ENCODE measurements at regions not wholly inside any gene's neighbourhood (a gene's known extent, or its start where the extent isn't known, plus 50 kb on each side); places are given as distances from the start of the nearest gene placed in this dataset.
"Not testable (repeated sequence)": the region's sequence is repeated elsewhere in the genome, so short reads cannot be mapped to it uniquely, and the experiment has no call there.

DNA sequence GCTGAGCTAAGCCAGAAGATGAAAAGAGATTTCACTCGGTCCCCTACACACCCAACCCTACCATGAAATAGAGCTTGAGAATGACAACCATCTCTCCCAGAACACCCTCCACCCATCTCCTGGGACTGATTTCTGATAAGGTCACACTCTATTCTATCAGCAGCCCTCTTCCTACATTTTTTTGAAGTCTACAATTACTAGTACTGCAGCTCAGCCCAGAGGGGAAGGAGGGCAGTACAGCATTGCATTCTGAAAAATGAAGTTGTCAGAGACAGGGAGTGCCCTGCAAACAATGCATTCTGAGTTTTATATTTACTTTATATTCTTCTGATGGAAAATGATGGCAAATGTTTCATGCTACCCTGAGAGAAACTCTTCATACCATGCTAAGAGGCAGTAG lies 318.5 kb downstream of the BCAT1 start:
- Histone ChIP-seq H3K36me3 (ENCODE audit: control insufficient read depth in 2 of 2, extremely low read depth in 1 of 2, insufficient read depth in 2 of 2, low read length in 2 of 2) (no peaks in the 10 kb centered on the region), H3K4me1 (ENCODE audit: control insufficient read depth, extremely low read depth, insufficient read depth, low read length) (no peaks in the 10 kb centered on the region), H3K79me2 (ENCODE audit: control insufficient read depth, insufficient read depth, low read length) (no peaks in the 10 kb centered on the region), H3K4me3 (ENCODE audit: control insufficient read depth in 2 of 3, extremely low read depth in 1 of 3, insufficient read depth in 2 of 3, low read depth in 1 of 3, low read length in 3 of 3) (no peak overlapping the region), H3K27ac (ENCODE audit: control insufficient read depth, insufficient read depth, low read length) (no peak overlapping the region), H2AFZ (ENCODE audit: control insufficient read depth, low read length) (no peak overlapping the region), H3K9ac (ENCODE audit: control insufficient read depth, extremely low read depth, insufficient read depth, low read length) (no peak overlapping the region), H3K9me1 (ENCODE audit: control insufficient read depth, extremely low read depth, insufficient read depth, low read length) (no peaks in the 10 kb centered on the region), H3K9me3 (ENCODE audit: control insufficient read depth, low read depth, low read length) (no peaks in the 10 kb centered on the region), H3K27me3 (ENCODE audit: control insufficient read depth, extremely low read depth, insufficient read depth, low read length) (no peaks in the 10 kb centered on the region), H4K20me1 (ENCODE audit: control insufficient read depth, extremely low read depth, insufficient read depth, low read length) (no peaks in the 10 kb centered on the region), H3K4me2 (ENCODE audit: control insufficient read depth, extremely low read depth, insufficient read depth, low read depth, low read length) (no peak overlapping the region)
- TF ChIP-seq EZH2 (IDR thresholded peaks at IDR 0.05; ENCODE audit: low read length), result no peak
- TF ChIP-seq, protein P1, sequence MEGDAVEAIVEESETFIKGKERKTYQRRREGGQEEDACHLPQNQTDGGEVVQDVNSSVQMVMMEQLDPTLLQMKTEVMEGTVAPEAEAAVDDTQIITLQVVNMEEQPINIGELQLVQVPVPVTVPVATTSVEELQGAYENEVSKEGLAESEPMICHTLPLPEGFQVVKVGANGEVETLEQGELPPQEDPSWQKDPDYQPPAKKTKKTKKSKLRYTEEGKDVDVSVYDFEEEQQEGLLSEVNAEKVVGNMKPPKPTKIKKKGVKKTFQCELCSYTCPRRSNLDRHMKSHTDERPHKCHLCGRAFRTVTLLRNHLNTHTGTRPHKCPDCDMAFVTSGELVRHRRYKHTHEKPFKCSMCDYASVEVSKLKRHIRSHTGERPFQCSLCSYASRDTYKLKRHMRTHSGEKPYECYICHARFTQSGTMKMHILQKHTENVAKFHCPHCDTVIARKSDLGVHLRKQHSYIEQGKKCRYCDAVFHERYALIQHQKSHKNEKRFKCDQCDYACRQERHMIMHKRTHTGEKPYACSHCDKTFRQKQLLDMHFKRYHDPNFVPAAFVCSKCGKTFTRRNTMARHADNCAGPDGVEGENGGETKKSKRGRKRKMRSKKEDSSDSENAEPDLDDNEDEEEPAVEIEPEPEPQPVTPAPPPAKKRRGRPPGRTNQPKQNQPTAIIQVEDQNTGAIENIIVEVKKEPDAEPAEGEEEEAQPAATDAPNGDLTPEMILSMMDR (optimal IDR thresholded peaks at IDR 0.05 in 1 of 3, IDR thresholded peaks at IDR 0.05 in 1 of 3, conservative IDR thresholded peaks at IDR 0.05 in 1 of 3; ENCODE audit: extremely low read depth in 1 of 3, insufficient read depth in 2 of 3, low read length in 3 of 3), result peak; percentile 6 to 32 (median 15)
- no peak for DNase-seq (ENCODE audit: low read depth, low spot score)
- FAIRE-seq, result no peak
- dilution Hi-C loops (cut with MboI; ENCODE audit: extremely low pct_ligation_motif_present, low sequenced_read_pairs), result no loop called here

GRCh38 chr12:24625103-24625502 lies 323.8 kb downstream of the BCAT1 start:
- no peak for TF ChIP-seq EZH2 (IDR thresholded peaks at IDR 0.05; ENCODE audit: low read length)
- TF ChIP-seq, protein P1 (optimal IDR thresholded peaks at IDR 0.05 in 1 of 3, IDR thresholded peaks at IDR 0.05 in 1 of 3, conservative IDR thresholded peaks at IDR 0.05 in 1 of 3; ENCODE audit: extremely low read depth in 1 of 3, insufficient read depth in 2 of 3, low read length in 3 of 3), result no peak
- Histone ChIP-seq H3K27me3 (ENCODE audit: control insufficient read depth, extremely low read depth, insufficient read depth, low read length) (no peaks in the 10 kb centered on the region), H2AFZ (ENCODE audit: control insufficient read depth, low read length) (no peak overlapping the region), H3K79me2 (ENCODE audit: control insufficient read depth, insufficient read depth, low read length) (no peaks in the 10 kb centered on the region), H3K4me2 (ENCODE audit: control insufficient read depth, extremely low read depth, insufficient read depth, low read depth, low read length) (no peak overlapping the region), H3K27ac (ENCODE audit: control insufficient read depth, insufficient read depth, low read length) (no peak overlapping the region), H3K36me3 (ENCODE audit: control insufficient read depth in 2 of 2, extremely low read depth in 1 of 2, insufficient read depth in 2 of 2, low read length in 2 of 2) (no peaks in the 10 kb centered on the region), H3K9me3 (ENCODE audit: control insufficient read depth, low read depth, low read length) (no peaks in the 10 kb centered on the region), H3K4me1 (ENCODE audit: control insufficient read depth, extremely low read depth, insufficient read depth, low read length) (no peaks in the 10 kb centered on the region), H3K4me3 (ENCODE audit: control insufficient read depth in 2 of 3, extremely low read depth in 1 of 3, insufficient read depth in 2 of 3, low read depth in 1 of 3, low read length in 3 of 3) (no peak overlapping the region), H3K9ac (ENCODE audit: control insufficient read depth, extremely low read depth, insufficient read depth, low read length) (no peak overlapping the region), H3K9me1 (ENCODE audit: control insufficient read depth, extremely low read depth, insufficient read depth, low read length) (no peaks in the 10 kb centered on the region), H4K20me1 (ENCODE audit: control insufficient read depth, extremely low read depth, insufficient read depth, low read length) (no peaks in the 10 kb centered on the region)
- DNase-seq (ENCODE audit: low read depth, low spot score) (no peak), FAIRE-seq (no peak)
- dilution Hi-C loops (cut with MboI; ENCODE audit: extremely low pct_ligation_motif_present, low sequenced_read_pairs), result no loop called here

GRCh38 chr12:24619954-24620353 lies 328.9 kb downstream of the BCAT1 start:
- H3K9me3 ChIP-seq (ENCODE audit: control insufficient read depth, low read depth, low read length); H3K27ac ChIP-seq (ENCODE audit: control insufficient read depth, insufficient read depth, low read length); H3K4me3 ChIP-seq (ENCODE audit: control insufficient read depth in 2 of 3, extremely low read depth in 1 of 3, insufficient read depth in 2 of 3, low read depth in 1 of 3, low read length in 3 of 3); H3K9ac ChIP-seq (ENCODE audit: control insufficient read depth, extremely low read depth, insufficient read depth, low read length); FAIRE-seq; dilution Hi-C loops (cut with MboI; ENCODE audit: extremely low pct_ligation_motif_present, low sequenced_read_pairs); H3K4me2 ChIP-seq (ENCODE audit: control insufficient read depth, extremely low read depth, insufficient read depth, low read depth, low read length); H3K4me1 ChIP-seq (ENCODE audit: control insufficient read depth, extremely low read depth, insufficient read depth, low read length); H2AFZ ChIP-seq (ENCODE audit: control insufficient read depth, low read length); H3K36me3 ChIP-seq (ENCODE audit: control insufficient read depth in 2 of 2, extremely low read depth in 1 of 2, insufficient read depth in 2 of 2, low read length in 2 of 2); H3K79me2 ChIP-seq (ENCODE audit: control insufficient read depth, insufficient read depth, low read length); H3K9me1 ChIP-seq (ENCODE audit: control insufficient read depth, extremely low read depth, insufficient read depth, low read length); H4K20me1 ChIP-seq (ENCODE audit: control insufficient read depth, extremely low read depth, insufficient read depth, low read length); DNase-seq (ENCODE audit: low read depth, low spot score); H3K27me3 ChIP-seq (ENCODE audit: control insufficient read depth, extremely low read depth, insufficient read depth, low read length): not testable (repeated sequence)

Data from keratinocyte (primary cell).